ENCODE measurements at regions not wholly inside any gene's neighbourhood (a gene's known extent, or its start where the extent isn't known, plus 50 kb on each side); places are given as distances from the start of the nearest gene placed in this dataset.

DNA sequence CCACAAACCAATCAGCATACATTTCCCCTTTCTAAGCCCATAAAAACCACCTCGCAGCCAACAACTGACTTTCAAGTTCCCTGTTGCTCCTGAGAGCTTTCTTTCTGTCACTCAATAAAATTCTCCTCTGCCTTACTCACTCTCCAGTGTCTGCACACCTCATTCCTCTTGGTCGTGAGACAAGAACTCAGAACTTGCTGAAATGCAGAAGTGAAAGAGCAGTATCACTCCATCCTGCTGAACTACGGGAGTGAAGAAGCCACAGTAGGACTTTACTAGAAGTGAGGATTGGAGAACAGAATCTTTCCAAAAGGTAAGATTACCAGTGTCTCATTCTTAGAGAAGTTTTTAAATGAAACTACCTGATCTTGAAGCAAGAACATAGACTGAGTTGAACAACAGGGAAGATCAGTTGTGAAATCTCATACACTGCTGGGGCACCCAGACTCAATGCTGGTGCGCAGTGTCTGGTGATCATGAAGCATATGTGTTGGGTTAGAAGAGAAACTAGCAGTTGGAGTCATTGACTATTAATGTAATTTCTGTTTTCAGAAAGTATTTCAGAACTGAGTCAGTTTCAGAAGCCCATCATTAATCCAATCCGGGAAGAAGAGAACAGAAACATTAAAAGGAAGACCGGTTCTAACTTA is 726.9 kb upstream of the TMPRSS15 start:
- no peak for TF ChIP-seq CTCF (IDR thresholded peaks at IDR 0.05)
- no peak for TF ChIP-seq POLR2A (IDR thresholded peaks at IDR 0.05)

Measured in heart left ventricle (tissue), 13 donors.